H54 (cell line): ENCODE measurements at regions not wholly inside any gene's neighbourhood (a gene's known extent, or its start where the extent isn't known, plus 50 kb on each side); places are given as distances from the start of the nearest gene placed in this dataset.

Experiments
- DNase-seq: peaks from one replicate; pipeline ENCODE4 v3.0.0; 2011; ENCODE audit warnings: low spot score, mixed read lengths; ENCODE audit not compliant: insufficient read length
- FAIRE-seq: peaks from 3 replicates; lab custom pipeline; 2011; peaks lifted over from hg19 to GRCh38; lab: Jason Lieb, UNC
- POLR2A ChIP-seq: IDR thresholded peaks from 2 replicates; pipeline ENCODE4 v1.6.1; 2011; ENCODE audit warnings: low read depth, mild to moderate bottlenecking, low read length

DNA sequence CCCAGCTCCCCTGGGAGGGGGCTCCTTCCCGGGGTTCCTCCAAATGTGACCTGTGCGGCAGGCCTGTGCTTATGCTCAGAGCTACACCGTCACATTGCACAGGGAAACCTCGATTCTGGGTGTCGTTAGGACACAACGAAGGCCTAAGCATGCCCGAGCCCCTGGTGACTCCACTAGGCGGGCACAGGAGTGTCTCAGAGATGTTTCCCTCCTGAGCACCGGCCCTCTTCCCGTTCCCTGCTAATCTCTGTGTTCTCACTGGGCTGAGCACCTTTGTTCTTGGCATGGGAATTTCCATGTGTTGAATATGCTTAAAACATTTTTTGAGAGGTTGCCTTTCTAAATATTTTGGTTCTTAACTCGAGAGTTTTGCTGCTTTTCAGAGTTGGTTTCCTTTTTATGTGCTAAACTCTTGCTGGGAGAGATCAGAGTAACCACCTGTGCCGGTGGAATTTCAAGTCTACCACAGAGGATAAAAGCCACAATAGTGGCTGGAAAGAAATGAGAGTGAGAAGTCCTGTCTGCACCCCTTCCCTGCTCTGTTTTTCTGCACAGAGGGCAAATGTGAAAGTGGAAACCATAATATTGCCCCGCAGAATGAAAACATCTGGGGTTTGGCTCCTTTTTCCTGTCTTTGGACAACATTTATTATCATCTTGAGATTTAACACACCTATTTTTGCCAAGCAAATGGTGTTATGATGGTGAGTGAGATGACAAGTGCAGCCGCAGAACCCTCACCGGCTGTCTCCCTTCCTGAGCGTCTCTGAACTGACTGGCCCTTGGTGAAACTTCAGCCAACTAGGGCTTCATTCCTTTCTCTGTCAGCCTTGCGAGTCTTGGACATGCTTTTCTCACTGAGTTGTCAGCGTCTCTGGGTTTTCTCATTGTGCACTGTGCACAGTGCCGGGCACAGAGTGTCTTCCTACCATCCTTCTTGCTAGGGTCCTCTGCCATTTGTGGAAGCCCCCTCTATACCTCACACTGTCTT lies 154.1 kb downstream of the VAPA start:
- FAIRE-seq, result no peak
- no peak for TF ChIP-seq POLR2A
- DNase-seq, result no peak

DNA sequence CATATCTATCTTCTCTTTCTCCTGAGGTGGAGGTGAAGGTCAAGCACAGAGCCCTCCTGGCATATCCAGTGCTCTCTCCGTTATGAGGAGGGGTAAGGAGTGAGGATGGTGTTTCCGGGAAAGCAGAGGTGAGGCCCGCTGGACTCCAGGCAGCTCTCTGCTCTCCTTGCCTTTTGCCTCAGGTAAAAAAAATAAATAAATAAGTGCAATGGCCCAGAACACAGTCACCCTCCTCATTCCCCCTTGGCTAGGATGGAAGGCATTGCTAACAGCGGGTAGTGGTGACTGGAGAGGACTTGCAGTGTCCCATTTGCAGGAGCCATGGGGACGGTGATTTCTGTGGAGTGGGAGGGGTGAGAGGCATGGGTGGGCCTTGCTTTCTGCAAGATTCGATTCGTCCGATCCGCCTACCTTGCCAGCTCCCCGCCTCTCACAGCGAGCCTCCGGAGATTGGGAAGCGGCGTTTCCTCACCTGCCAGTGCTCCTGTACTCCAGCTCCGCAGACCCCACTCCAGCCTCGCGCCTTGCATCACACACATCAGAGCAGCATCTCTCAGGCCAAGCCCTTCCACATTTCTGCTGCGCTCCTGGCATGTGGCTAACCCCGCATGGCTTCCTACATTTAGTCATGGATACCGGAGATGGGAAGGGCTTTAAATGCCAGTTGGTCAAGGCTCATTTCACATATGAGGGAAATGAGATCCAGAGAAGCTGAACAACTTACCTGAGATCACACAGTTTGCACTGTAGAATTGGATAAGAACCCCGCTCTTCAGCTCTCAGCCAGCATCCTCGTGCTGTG lies 155.2 kb downstream of the VAPA start:
- FAIRE-seq (no peak), DNase-seq (no peak)
- TF ChIP-seq POLR2A, result no peak

DNA sequence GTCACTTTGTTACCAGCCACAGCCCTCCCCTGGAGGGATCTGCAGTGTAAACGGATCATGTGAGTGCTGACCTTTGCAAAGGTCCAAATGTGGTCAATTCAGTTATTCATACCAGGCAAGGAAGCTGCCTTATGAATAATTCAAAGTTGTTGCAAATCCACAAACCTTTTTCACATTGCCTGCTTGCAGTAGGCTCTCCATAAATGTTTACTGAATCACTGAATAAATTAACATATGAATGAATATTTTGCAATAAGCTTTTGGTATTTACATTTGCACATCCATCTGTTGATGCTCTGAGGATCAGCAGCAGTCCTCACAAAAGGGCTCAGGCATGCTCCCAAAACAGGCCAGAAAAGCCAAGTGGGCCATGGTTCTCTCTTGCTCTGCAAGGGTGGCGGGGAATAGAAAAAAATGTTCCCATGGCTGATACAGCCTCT lies 156.8 kb downstream of the VAPA start:
- TF ChIP-seq POLR2A, result no peak
- DNase-seq, result no peak
- FAIRE-seq, result no peak

DNA sequence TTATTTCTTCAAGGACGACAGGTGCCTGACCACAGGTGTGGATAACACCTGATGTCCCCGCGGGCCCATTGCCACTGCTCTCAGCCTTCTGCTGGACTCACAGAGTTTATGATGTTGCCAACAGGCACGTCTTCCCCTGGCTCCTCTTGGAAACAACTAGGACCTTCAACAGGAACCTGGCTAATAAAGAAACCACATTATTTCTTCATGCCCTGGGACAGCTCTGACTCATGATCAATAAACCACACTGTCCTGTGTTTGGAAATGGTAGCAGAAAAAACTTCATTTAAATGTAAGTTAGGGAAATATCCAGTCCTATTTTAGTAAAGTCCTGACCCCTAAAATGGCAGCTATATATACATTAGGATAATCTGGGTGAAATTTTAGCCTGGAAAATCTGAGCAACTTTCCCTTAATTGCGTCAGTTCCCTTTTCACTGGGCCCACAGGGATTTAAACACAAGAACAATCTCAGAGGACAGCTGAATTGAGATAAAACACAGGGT lies 158.9 kb downstream of the VAPA start:
- TF ChIP-seq POLR2A, result no peak
- FAIRE-seq (no peak), DNase-seq (no peak)

DNA sequence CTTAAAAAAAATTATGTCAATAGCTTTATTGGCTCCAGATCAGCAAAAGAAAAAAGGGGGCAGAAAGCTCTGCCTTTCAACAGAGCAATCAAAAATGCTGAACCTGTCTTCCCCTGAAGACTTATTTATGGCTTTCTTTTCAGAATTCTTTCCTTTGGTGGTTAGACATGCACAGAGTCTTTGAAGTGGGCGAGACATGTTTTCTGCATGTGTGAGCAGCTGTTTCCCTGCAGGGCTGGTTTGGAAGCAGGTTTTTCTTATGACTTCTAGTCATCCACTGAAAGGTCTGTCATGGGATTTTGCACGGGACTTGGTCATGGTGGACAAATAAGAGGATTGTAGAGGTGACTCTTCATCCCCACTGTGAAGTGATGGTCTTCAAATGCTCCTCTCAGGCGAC lies 160.3 kb downstream of the VAPA start:
- DNase-seq (no peak), FAIRE-seq (no peak)
- TF ChIP-seq POLR2A, result no peak

DNA sequence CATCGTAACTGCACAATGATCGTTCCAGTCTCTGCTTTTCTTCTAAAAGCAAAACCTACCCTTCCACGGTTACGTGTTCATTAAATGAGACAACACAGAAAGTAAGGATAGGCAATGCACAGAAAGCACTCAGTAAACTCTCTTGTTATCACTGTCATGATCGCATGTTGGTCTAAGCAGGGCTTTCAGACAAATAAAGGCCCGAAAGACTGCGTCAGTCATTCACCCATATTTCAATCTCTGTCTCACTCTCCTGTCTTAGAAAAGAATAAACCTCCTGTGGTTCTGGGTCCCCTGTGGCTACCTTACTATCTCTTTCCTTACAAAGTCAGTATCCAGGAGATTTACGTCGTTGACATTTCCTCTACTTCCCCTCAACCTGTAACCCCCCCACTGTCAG lies 160.9 kb downstream of the VAPA start:
- no peak for TF ChIP-seq POLR2A
- FAIRE-seq (no peak), DNase-seq (no peak)

DNA sequence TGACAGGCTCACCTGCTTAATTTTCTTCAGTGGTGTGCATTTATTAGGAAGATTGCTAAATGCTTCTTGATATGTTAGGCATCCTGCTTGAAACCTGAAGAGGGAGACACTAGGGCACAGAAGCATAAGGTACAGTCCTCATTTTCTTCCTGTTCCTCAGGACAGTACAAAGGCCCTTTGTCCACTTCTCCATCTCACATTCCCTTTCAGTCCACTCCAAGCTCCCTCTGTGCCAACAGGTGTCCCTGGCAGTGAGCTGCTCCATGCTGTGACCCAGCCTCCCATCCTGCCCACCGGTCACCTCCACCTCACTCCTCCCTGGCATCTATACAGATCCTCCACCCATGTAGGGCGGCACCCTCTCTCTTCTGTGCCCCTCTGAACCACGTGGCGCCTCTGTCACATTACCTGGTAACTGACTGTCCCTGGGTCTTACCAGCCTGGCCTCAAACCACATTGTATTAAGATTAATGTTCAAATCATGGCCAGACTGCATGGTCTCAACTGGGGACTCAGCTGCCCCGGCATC lies 162.8 kb downstream of the VAPA start:
- TF ChIP-seq POLR2A, result no peak
- no peak for DNase-seq
- FAIRE-seq, result no peak

DNA sequence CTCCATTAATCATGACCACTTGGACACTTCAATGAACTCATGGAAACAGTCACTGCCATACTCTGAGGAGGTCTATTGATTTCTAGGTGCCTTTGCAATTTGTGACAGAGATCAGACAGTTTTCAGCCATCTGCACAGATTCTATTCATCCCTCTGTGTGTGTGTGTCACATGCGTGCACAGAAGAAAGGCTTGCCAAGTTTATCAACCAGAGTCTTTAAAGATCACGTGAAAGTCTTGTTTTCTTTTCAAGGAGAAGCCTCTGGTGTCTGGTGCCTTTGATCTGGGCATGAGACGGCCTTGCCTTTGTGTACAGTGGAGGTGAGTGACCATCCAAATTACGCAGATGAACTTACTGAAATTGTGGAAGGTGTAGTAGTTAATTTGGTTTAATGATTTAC lies 164.2 kb downstream of the VAPA start:
- FAIRE-seq (no peak), DNase-seq (no peak)
- TF ChIP-seq POLR2A, result no peak

DNA sequence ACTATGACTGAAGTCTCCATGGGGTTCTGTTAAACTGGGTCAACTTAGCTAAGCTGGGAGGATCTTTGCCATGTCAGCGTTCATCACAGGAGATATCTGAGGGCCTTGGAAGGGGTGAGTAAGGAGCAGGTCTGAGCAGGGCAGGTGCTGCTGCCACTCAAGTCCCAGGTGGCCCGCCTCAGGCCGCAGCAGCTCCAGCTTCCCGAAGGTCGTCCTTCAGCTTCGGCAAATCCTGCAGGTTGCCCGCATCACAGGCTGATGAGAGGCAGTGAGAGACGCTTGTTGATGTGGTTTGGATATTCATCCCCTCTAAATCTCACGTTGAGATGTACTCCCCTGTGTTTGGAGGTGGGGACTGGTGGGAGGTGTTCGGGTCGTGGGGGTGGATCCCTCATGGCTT lies 166.6 kb downstream of the VAPA start:
- no peak for TF ChIP-seq POLR2A

DNA sequence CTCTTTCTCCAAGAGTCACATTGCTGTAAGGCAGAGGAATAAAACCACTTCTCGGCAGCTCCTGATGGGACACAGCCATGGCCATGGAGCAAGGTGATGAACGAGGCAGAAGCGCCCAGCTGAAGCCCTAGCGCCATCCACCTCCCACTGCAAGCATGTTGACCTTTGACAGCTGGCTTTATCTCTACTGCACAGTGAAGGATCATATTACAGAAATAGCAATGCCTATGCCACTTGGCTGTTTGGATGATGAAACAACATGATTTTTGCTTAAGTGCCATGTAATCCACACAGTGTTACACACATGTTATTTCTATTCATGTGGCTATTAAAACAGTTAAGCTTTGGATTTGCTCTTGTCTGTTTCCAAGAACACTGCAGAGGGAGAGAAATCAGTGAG lies 167.7 kb downstream of the VAPA start:
- DNase-seq, result no peak
- no peak for FAIRE-seq

More for the DNA sequence above, 166.6 kb downstream of the VAPA start:
- no peak for FAIRE-seq
- DNase-seq, result no peak

DNA sequence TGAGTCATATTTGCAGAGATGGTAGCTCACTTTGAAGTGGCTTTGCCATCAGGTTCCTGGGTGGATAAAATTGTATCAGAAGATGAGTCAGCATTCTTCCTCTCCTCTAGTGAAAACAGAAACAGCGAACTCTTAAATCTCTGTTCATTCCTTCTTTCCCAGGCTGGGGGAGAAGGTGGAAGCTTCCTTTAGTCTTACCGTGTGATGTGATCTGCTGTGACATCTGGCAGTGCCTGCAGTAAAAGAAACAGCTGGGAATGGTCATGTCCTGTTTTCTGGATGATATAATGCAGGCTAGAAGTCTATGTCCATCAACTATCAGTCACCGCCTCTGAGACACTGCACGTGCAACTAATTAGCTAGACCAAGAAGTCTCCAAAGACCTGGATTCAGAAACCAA lies 171.6 kb downstream of the VAPA start:
- no peak for TF ChIP-seq POLR2A
- FAIRE-seq, result no peak
- no peak for DNase-seq

More for the DNA sequence above, 167.7 kb downstream of the VAPA start:
- no peak for TF ChIP-seq POLR2A

DNA sequence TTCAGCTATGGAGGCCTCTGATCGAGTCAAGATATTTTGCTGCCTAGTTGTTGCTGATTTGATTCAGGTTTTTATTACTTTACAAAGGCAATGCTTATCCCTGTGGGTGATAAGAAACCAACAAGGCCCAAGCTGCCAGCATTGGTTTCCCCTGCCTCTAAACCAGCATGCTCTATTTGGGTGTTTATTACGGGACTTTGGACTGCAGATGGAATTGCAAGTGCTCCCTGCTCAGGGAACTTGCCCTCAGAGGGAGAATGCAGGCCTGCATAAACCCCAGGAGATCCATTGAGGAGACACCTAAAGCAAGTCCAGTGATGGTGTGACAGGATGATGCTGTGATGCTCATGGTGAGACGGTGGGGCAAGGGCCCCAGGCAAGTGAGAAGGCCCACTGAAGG lies 172.1 kb downstream of the VAPA start:
- FAIRE-seq, result no peak
- TF ChIP-seq POLR2A, result no peak
- no peak for DNase-seq

DNA sequence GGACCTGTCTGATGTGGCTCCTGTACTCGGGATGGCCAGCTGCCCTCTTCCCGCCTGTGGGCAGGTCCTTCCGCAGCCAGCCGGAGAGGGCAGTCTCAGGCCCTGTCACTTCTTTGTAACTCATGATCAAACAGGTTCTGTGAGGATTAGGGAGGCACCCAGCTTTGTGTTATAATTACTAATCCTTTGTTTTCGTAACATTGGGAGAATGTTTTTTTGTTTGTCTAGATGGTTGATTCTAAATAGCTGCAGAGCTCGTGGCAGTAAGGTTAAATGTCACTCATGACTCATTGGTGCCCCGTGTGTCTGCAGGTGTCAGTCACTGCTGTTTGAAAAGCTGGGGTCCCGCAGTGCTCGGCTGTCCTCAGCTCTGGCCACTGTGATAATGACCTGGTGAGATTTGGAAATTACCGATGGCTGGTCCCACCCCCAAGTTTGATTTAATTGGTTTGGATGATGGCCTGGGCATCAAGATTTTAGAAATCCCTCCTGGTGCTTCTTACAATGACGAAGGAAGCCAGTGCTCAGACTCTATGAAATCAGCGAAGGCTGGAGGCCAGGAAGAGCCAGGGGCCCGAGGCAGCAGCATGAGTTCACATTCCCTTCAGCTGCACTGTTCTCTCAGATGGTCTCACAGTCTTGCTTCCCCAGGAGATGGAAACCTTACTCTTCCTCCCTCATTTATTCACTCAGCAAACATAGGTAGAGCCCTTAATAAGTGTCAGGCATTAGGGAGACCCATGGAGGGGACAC lies 172.8 kb downstream of the VAPA start:
- FAIRE-seq, result no peak
- no peak for TF ChIP-seq POLR2A
- no peak for DNase-seq
